Mucosa of descending colon (tissue), 3 donors: ENCODE measurements at regions not wholly inside any gene's neighbourhood (a gene's known extent, or its start where the extent isn't known, plus 50 kb on each side); places are given as distances from the start of the nearest gene placed in this dataset.

Source experiments
- ATAC-seq: fragments of 200-7000 bp; cut with Tn5 transposase; one replicate; pipeline ENCODE4 v1.9.1; 2020; ENCODE audit warnings: mild to moderate bottlenecking, moderate library complexity
- DNase-seq, 3 donors: peaks; one replicate each; pipeline ENCODE4 v3.0.0-alpha.2; 2020
- H3K36me3 ChIP-seq: fragments of 200-600 bp; one replicate; pipeline ENCODE4 v1.8.0; 2021; ENCODE audit warnings: low read depth, mild to moderate bottlenecking
- H3K4me1 ChIP-seq: fragments of 200-600 bp; one replicate; pipeline ENCODE4 v1.8.0; 2021; ENCODE audit warnings: low read depth, mild to moderate bottlenecking
- H3K4me3 ChIP-seq: fragments of 200-600 bp; one replicate; pipeline ENCODE4 v1.8.0; 2021; ENCODE audit warnings: mild to moderate bottlenecking
- H3K9me3 ChIP-seq: fragments of 200-600 bp; one replicate; pipeline ENCODE4 v1.8.0; 2021; ENCODE audit warnings: mild to moderate bottlenecking
- intact Hi-C, 2 donors: fragments of 100-400 bp; cut with DNase I in 1 of 2; cut with micrococcal nuclease in 1 of 2; formaldehyde crosslinking; loops; one replicate each; pipeline versions ENCODE4 v1.11.0 to v1.11.1; 2022; cut with DNase I, micrococcal nuclease
- TF ChIP-seq, protein P1 (sequence below): fragments of 200-600 bp; IDR thresholded peaks from one replicate; pipeline ENCODE4 v1.8.0; 2022; ENCODE audit warnings: antibody characterized with exemption, mild to moderate bottlenecking
- donor health status: DM: no; HTN: no; CAD: no; lungs with moderate emphysema.
- donor health status: DM: no; HTN: no; CAD: no.
- donor health status: DM: no; HTN: yes; CAD: no.

DNA sequence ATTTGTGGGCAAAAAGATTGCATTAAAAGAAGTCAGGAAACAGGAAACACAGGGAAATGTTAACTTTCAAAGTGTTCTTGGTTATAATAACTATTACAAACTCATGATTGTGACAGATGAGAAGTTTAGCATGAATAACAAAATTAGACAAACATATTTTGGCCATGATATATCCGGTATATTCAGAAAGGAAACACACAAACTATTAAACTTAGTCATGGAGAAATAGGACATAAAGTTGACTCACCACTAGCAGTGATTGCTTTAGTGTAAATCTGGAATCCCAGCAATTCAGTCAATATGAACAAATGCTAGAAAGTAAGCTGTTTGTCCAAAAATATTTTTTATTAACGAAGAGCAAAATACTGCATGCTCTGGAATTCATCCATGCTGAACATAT, 1299.9 kb downstream of the C4orf33 start:
- intact Hi-C loops, result no loop called here
- TF ChIP-seq, protein P1, sequence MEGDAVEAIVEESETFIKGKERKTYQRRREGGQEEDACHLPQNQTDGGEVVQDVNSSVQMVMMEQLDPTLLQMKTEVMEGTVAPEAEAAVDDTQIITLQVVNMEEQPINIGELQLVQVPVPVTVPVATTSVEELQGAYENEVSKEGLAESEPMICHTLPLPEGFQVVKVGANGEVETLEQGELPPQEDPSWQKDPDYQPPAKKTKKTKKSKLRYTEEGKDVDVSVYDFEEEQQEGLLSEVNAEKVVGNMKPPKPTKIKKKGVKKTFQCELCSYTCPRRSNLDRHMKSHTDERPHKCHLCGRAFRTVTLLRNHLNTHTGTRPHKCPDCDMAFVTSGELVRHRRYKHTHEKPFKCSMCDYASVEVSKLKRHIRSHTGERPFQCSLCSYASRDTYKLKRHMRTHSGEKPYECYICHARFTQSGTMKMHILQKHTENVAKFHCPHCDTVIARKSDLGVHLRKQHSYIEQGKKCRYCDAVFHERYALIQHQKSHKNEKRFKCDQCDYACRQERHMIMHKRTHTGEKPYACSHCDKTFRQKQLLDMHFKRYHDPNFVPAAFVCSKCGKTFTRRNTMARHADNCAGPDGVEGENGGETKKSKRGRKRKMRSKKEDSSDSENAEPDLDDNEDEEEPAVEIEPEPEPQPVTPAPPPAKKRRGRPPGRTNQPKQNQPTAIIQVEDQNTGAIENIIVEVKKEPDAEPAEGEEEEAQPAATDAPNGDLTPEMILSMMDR, result no peak

DNA sequence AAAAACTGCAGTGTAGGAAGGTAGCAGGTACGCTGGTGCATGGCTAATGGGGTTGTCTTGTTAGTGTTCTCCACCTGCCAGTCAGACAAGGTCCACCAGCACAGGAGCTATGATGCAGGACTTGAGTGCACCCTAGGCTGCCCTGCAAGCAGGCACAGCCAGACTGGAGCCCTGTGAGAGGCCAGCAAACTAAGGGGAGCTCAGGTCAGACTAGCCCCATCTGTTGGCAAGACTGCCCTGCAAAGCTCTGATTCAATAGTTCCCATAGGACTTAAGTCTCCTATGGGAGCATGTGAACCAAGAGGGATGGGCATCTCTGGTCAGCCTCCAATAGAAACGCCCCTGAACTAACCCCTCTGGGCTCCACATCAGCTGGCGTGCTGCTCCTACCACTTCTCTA, 1307.3 kb downstream of the C4orf33 start:
- DNase-seq (no peak), ATAC-seq (no peak)
- no peaks in the 10 kb centered on the region for H3K9me3 ChIP-seq
- TF ChIP-seq, protein P1, result no peak
- no peak overlapping the region for H3K4me3 ChIP-seq
- no peaks in the 10 kb centered on the region for H3K4me1 ChIP-seq
- intact Hi-C loops, result no loop called here
- H3K36me3 ChIP-seq, result no peaks in the 10 kb centered on the region

More for the DNA sequence above, 1299.9 kb downstream of the C4orf33 start:
- Histone ChIP-seq H3K4me1 (no peaks in the 10 kb centered on the region), H3K9me3 (no peaks in the 10 kb centered on the region), H3K36me3 (no peaks in the 10 kb centered on the region), H3K4me3 (no peak overlapping the region)
- no peak for DNase-seq
- no peak for ATAC-seq

DNA sequence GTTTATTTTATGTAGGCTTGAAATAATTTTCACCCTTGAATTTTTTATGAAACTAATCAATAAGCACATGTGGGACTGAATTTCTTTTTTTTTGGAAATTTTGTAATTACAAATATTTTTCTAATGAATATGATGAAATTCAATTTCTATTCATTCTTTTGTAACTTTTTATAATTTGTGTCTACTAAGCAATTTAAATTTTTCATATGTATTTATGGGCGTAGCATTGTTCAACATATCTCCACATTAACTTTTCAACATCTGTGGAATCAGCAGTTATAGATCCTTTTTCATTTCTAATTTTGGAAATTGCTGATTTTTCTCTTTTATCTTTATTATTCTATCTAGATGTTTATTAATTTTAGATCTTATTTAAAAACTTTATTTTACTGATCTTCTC, 1320.3 kb downstream of the C4orf33 start:
- TF ChIP-seq, protein P1, result no peak

DNA sequence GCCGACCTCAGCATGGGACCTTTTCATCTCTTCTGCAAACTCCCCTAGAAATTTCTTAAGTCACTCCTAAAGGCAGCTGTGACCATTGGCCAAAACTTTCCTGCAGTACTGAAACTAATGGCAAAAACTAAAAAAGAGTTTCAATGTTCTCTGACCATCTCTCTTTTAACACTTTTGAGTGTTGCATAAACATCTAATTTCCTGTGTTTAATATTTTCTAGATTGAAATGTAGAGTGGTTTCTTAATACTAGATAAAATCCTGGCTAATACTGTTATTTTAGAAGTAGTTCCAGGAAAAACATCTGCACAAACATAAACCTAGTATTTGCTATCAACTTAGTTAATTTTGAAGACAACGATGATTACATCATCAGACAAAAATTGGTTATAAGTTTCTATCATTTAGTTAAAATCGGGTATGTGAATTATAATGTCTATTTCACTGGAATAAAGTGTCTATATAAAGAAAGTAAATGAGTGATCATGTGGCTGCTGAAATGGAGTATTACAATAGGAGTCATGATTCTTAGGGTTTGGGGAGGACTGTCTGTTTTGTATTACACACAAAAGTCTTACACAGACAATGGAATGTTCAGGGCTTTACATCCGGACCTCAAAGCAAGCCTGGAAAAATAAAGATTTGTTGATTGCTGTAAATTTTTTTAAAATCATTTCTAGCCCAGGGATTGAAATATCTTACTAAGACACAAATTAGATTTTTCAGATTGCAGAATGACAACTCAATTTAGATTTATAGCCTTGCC, 1323.4 kb downstream of the C4orf33 start:
- ATAC-seq (no peak), DNase-seq (no peak)
- H3K36me3 ChIP-seq, result no peaks in the 10 kb centered on the region
- no peaks in the 10 kb centered on the region for H3K4me1 ChIP-seq
- intact Hi-C loops, result no loop called here
- TF ChIP-seq, protein P1, result no peak
- H3K4me3 ChIP-seq, result no peak overlapping the region
- H3K9me3 ChIP-seq, result no peaks in the 10 kb centered on the region

More for the DNA sequence above, 1320.3 kb downstream of the C4orf33 start:
- no peak for ATAC-seq
- H3K4me1 ChIP-seq, result no peaks in the 10 kb centered on the region
- H3K4me3 ChIP-seq, result no peak overlapping the region
- intact Hi-C loops, result no loop called here
- no peak for DNase-seq
- H3K9me3 ChIP-seq, result no peaks in the 10 kb centered on the region
- no peaks in the 10 kb centered on the region for H3K36me3 ChIP-seq

DNA sequence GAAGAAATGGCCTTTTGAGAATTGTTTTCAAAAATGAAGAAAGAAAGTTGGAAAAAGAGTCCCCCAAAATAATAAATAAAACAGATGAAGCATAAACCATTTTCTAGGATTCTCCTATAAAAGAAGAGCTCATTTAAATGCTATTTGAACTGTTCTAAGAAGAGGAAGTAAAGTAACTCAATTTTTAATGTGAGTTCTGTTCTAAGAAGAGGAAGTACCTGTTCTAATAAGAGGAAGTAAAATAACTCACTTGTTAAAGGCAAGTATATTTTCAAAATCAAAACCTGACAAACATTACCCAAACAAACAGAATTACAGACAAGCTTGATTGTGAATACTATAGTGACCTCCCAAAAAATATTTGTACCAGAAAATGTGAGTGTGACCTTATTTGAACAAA, 1326.3 kb downstream of the C4orf33 start:
- Histone ChIP-seq H3K9me3 (no peaks in the 10 kb centered on the region), H3K36me3 (no peaks in the 10 kb centered on the region), H3K4me3 (no peak overlapping the region), H3K4me1 (no peaks in the 10 kb centered on the region)
- TF ChIP-seq, protein P1, result no peak
- DNase-seq, result no peak
- ATAC-seq, result no peak
- intact Hi-C loops, result no loop called here
